ENCODE measurements at regions not wholly inside any gene's neighbourhood (a gene's known extent, or its start where the extent isn't known, plus 50 kb on each side); places are given as distances from the start of the nearest gene placed in this dataset.

- intact Hi-C loops (cut with DNase I), result no loop called here
- Histone ChIP-seq H3K36me3 (no peaks in the 10 kb centered on the region), H3K4me3 (no peak overlapping the region), H3K27me3 (no peaks in the 10 kb centered on the region), H3K27ac (no peak overlapping the region), H3K4me1 (peaks cover 0 to 18% (median 9%) of the 10 kb centered on the region in 4 donors), H3K9me3 (no peaks in the 10 kb centered on the region)
- TF ChIP-seq POLR2A (IDR thresholded peaks at IDR 0.05), result no peak
- TF ChIP-seq, protein P1, sequence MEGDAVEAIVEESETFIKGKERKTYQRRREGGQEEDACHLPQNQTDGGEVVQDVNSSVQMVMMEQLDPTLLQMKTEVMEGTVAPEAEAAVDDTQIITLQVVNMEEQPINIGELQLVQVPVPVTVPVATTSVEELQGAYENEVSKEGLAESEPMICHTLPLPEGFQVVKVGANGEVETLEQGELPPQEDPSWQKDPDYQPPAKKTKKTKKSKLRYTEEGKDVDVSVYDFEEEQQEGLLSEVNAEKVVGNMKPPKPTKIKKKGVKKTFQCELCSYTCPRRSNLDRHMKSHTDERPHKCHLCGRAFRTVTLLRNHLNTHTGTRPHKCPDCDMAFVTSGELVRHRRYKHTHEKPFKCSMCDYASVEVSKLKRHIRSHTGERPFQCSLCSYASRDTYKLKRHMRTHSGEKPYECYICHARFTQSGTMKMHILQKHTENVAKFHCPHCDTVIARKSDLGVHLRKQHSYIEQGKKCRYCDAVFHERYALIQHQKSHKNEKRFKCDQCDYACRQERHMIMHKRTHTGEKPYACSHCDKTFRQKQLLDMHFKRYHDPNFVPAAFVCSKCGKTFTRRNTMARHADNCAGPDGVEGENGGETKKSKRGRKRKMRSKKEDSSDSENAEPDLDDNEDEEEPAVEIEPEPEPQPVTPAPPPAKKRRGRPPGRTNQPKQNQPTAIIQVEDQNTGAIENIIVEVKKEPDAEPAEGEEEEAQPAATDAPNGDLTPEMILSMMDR (IDR thresholded peaks at IDR 0.05), result no peak
- WGBS (ENCODE audit: insufficient coverage, low coverage, low lambda C conversion rate, missing lambda C conversion rate), result 73% methylated on average over 1 of the region's 1 CpG
- ATAC-seq (no peak), DNase-seq (no peak)
Measured at GRCh38 chr3:72142028-72142427, 357.1 kb upstream of the PROK2 start.

DNA sequence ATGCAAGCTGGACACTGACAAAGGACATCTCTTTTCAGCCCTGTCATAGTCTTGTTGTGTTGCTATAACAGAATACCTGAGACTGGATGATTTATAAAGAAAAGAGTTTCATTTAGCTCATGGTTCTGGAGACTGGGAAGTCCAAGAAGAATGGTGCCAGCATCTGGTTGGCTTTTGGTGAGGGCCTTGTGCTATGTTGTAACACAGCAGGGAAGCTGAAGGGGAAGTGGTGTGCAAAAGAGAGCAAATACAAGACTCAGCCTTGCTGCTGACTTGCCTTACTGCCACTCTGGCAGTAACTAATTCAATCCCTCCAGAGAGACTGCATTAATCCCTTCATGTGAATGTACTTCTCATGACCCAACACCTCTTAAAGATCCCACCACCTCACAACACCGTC is 356.3 kb upstream of the PROK2 start:
- WGBS (ENCODE audit: insufficient coverage, low coverage, low lambda C conversion rate, missing lambda C conversion rate), result no CpG with 5 or more reads among the region's 1 CpG
- Histone ChIP-seq H3K27ac (no peak overlapping the region), H3K27me3 (no peaks in the 10 kb centered on the region), H3K36me3 (no peaks in the 10 kb centered on the region), H3K4me3 (no peak overlapping the region), H3K4me1 (peaks cover 0 to 18% (median 9%) of the 10 kb centered on the region in 4 donors), H3K9me3 (no peaks in the 10 kb centered on the region)
- ATAC-seq, result no peak
- intact Hi-C loops (cut with DNase I), result no loop called here
- DNase-seq, result no peak
- TF ChIP-seq, protein P1 (IDR thresholded peaks at IDR 0.05), result no peak
- TF ChIP-seq POLR2A (IDR thresholded peaks at IDR 0.05), result no peak

DNA sequence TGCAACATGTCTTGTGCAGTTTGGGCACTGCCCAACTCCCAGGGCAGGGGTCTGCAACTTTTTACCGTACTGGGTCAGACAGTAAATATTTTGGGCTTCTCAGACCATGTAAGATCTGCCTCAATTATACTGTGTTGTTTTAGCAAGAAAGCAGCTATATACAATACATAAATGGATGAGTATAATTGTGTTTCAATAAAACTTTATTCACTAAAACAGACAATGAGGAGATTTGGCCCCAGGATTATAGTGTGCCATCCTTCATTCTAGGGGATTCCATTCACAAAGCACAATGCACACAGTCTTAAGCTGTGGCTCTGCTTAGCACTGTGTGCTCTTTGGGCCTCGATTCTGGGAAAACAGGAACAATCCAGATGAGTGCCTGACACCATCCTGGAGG is 354.4 kb upstream of the PROK2 start:
- Histone ChIP-seq H3K27ac (no peak overlapping the region), H3K4me1 (peaks cover 0 to 4% (median under 1%) of the 10 kb centered on the region in 4 donors), H3K36me3 (no peaks in the 10 kb centered on the region), H3K4me3 (no peak overlapping the region), H3K9me3 (no peaks in the 10 kb centered on the region), H3K27me3 (no peaks in the 10 kb centered on the region)
- WGBS (ENCODE audit: insufficient coverage, low coverage, low lambda C conversion rate, missing lambda C conversion rate), result 94% methylated on average over 2 of the region's 2 CpGs
- no peak for DNase-seq
- intact Hi-C loops (cut with DNase I), result no loop called here
- TF ChIP-seq, protein P1 (IDR thresholded peaks at IDR 0.05), result no peak
- TF ChIP-seq POLR2A (IDR thresholded peaks at IDR 0.05), result no peak
- ATAC-seq, result no peak

DNA sequence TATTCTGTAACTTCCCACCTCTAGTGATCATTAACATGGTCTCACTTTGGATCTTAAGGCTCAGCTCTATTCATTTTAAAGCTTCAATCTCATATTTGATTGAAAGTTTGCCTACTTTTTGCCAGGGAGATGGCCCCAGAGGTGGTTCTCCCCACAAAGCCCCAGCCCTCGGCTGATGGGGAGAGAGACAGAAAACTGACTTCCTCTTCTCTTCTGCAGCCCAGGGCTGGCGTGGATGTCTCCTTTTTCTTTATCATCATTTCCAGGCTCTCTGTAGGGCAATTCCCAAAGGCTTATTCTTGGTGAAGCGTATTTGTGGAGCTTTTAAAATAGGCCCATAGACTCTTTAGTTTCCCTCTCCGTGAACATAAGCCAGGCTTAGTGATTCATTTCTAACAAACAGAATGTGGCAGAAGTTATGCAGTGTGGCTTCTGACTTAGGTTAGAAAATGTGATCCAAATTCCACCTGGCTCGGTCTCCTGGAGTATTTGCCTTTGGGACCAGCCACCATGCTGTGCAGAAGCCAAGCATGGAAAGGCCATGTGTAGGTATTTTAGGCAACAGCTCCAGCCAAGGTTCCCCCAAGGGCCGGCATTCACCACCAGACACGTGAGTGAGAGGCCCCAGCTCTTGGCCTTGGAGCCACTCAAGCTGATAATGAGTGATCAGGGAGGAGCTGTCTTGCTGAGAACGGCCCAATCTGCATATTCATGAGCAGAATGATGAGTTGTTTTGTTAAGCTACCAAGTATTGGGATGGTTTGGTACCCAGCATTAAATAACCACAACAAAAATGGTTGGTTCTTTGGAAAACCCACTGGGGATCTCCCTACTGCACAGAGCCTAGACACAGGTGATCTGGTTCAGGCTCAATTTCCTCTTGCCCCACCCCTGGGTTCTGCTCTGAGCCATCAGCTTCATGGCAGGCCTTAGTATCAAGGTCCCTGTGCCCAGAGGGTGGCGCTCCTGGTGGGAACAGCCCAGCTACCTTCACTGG is 353.2 kb upstream of the PROK2 start:
- ATAC-seq (peak; percentile 48 to 69 (median 56)), DNase-seq (peak in 1 of 3 donors; percentile 70)
- Histone ChIP-seq H3K9me3 (no peaks in the 10 kb centered on the region), H3K27ac (no peak overlapping the region), H3K27me3 (no peaks in the 10 kb centered on the region), H3K4me1 (peaks cover 0 to under 1% (median 0%) of the 10 kb centered on the region in 4 donors), H3K36me3 (no peaks in the 10 kb centered on the region), H3K4me3 (no peak overlapping the region)
- no peak for TF ChIP-seq POLR2A (IDR thresholded peaks at IDR 0.05)
- TF ChIP-seq, protein P1 (IDR thresholded peaks at IDR 0.05), result no peak
- WGBS (ENCODE audit: insufficient coverage, low coverage, low lambda C conversion rate, missing lambda C conversion rate), result 68% methylated on average over 5 of the region's 9 CpGs
- intact Hi-C loops (cut with DNase I), result no loop called here

Data from right lobe of liver (tissue), 6 donors.